Stimulated activated CD8-positive, alpha-beta memory T cell treated with anti-CD3 and anti-CD28 coated beads, Interleukin-12 subunit alpha, Interleukin-12 subunit beta, amount 100 ng/mL, for 4 hours (primary cell): ENCODE measurements at regions not wholly inside any gene's neighbourhood (a gene's known extent, or its start where the extent isn't known, plus 50 kb on each side); places are given as distances from the start of the nearest gene placed in this dataset.
"Not testable (repeated sequence)": the region's sequence is repeated elsewhere in the genome, so short reads cannot be mapped to it uniquely, and the experiment has no call there.

Source experiments
- DNase-seq: peaks from one replicate; pipeline ENCODE4 v3.0.0-alpha.2; 2020; ENCODE audit warnings: low read depth

- DNase-seq = no peak
Measured at GRCh38 chr21:28126521-28127174, 866.0 kb downstream of the LTN1 start.

DNA sequence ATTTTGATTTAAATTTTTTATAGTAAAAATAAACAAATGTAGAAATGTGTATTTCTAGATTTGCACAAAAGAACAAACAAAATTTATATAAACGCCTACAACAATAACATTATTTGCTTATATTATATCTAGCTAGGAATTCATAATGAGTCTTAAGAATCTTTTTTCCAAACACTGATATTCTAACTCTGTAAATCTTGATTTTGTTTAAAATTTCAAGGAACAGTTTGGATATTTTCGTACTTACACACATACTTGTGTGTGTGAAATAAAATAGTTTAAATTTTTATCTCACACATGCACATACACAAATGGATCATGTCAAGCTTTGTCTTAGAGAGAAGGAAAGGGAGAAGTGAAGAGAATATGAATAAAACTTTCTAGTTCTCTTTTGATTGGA lies 868.1 kb downstream of the LTN1 start:
- no peak for DNase-seq

GRCh38 chr21:28118570-28118969 lies 874.1 kb downstream of the LTN1 start:
- no peak for DNase-seq

DNA sequence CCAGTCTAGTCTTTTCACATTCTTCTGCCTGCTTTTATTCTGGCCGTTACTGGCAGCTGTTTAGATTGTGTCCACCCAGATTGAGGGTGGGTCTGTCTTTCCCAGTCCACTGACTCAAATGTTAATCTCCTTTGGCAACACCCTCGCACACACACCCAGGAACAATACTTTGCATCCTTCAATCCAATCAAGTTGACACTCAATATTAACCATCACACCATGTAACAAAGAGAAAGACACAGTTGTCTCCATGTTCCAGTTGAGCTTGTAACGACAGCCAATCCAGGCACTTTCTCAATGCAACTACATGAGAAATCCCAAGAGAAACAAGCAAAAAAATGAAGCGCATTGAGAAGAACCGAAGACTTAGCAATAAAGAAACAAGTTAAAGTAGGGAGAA lies 877.7 kb downstream of the LTN1 start:
- DNase-seq = not testable (repeated sequence)

- DNase-seq = no peak
Measured at GRCh38 chr21:28113718-28114117, 879.0 kb downstream of the LTN1 start.

DNA sequence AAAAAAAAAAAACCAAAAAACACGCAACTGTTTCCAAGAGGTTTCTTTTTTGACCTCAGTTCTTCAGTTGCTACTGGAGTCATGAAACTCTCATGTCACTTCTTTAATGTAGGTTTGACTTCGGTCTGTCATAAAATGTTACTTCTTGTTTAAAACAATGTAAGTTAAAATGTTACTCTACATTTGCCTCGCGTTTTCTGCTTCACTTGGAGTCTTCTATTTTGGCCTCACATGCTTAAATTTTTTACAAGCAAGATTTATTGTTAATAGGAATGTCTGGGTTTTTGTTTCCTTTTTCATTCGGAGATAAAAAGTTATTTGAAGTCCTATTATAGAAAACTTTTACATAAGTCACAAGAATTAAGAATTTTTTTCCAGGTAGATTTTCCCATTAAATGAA lies 880.2 kb downstream of the LTN1 start:
- no peak for DNase-seq

GRCh38 chr21:28111151-28111619 lies 881.5 kb downstream of the LTN1 start:
- DNase-seq = no peak

DNA sequence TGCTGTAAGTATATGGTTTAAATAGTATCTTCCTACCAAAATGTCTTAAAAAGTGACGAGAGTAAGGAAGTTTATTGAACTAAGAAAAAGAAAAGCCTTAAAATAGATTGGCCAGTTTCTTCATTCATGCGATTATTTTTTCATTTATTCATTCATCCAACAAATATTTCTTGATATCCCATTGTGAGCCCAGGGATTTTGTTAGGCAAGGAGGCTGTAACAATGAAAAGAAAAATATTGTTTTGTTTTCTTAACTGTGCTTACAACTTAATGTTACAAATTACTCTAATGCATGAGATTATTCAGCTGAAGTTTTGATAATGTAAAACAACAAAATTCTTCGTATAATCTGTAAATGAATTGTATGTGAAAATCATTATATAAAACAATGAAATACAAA lies 882.0 kb downstream of the LTN1 start:
- no peak for DNase-seq

GRCh38 chr21:28110074-28110473 lies 882.6 kb downstream of the LTN1 start:
- no peak for DNase-seq

DNA sequence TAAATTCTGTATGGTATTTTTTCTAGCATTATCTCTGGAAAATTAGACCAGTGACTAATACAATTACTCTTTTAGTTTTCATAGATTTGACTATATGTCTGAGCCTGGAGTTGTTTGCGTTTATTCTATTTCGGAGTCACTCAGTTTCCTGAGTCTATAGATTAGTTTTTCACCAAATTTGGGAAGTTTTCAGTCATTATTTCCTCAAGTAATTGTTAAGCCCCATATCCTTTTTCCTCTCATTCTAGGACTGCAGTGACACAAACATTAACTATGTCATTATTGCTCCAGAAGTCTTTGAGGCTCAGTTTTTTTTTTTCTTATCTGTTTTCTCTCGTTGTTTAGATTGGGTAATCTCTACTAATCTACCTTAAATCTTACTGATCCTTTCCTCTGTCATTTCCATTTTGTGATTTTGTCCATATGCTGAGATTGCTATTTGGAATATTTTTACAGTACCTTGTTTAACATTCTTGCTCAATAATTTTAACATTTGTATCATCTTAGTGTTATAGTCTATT lies 886.2 kb downstream of the LTN1 start:
- no peak for DNase-seq

DNA sequence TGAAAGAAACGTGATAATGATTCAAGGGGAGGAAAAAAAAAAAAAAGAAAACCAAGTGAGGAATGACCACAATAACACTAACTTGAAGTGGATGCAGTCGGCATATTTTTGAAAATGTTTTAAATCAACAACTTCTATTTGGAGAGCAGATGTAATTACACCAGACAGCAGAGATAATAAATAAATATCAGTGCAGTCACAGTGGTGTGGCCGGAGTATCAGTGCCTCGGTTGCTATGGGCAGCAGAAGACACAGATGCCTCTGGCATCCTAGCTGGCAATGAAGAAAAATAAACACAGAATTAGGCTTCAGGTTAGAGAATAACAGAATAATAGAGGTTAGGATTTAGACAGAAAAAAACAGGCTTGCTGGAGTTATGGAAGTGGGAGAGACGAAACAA lies 888.3 kb downstream of the LTN1 start:
- no peak for DNase-seq

DNA sequence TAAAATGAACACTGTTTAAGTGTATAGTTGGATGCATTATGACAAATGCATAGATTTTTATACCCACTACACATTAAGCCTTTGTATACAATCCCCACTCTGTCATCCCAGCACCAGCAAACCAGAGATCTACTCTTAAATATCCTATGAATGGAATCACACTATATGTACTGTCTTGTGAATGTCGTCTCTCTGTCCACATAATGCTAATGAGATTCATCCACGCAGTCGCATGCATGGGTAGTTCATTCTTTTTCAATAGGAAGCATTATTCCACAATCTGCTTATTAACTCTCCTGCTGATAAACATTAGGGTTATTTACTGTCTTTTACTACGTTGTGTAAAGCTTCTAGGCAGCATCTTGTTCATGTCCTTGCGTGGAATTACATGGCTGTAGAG lies 892.3 kb downstream of the LTN1 start:
- no peak for DNase-seq

DNA sequence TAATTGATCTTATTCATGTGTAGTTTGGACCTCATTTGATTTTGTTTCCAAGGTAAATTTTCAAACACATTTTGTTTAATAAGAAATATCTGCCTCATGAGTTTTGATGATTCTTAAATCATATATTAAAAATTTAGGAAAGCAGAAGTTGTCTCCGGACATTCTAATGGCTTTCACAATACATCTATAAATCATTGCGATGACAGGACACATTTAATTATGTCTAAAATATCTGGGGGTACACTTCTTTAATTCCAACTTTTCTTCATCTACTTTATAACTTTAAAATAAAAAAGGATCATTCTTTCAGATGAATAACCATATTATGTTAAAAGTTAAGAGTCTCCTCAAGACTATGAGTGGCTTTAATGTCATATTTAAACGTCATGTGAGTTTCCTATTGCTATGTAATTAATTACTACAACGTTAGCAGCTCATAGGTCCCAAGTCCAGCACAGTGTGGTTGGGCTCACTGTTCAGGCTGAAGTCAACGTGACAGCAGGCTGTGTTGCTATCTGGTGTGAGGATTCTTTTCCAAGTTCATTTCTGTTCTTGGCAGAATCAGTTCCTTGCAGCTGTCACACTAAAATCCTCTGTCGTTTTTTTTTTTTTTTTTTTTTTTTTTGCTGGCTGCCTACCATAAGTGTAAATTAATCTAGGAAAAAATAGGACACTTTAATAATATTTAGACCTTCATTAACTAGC lies 893.5 kb downstream of the LTN1 start:
- DNase-seq = no peak

DNA sequence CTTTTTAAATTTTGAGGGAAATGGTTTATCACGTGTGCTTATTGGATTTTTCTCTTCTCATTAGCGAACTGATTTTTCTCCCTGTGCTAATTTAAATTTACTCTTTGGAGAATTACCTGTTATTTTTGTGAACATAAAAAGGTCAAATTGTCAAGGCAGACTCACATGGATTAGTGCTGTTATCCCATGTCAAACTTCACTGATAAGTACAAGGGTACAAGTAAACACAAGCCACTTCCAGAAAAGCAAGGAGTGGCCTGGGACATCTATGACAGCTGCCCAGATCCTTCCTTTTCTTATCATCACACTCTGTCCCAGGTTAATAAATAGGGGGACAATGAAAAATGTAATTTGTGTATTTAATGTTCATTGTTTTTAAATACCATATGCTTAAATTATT lies 901.2 kb downstream of the LTN1 start:
- DNase-seq = no peak

GRCh38 chr21:28090546-28090945 lies 902.1 kb downstream of the LTN1 start:
- no peak for DNase-seq

GRCh38 chr21:28089599-28090441 lies 902.9 kb downstream of the LTN1 start:
- no peak for DNase-seq

DNA sequence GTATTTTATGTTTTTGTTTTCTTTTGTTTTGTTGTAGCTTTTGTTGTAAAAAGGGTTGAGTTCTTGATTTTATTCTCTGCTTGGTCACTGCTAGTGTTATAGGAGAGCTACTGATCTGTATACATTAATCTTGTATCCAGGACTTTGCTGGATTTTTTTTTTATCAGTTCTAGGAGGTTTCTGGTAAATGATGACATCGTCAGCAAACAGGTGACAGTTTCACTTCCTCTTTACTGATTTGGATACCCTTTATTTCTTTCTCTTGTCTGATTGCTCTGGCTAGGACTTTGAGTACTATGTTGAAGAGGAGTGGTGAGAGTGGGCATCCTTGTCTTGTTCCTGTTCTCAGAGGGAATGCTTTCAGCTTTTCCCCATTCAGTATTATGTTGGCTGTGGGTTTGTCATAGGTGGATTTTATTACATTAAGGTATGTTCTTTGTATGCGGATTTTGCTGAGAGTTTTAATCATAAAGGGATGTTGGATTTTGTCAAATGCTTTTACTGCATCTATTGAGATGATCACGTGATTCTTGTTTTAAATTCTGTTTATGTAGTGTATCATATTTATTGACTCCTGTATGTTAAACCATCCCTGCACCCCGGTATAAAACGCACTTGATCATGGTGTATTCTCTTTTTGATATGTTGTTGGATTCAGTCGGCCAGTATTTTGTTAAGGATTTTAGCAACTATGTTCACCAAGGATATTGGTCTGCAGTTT lies 905.7 kb downstream of the LTN1 start:
- no peak for DNase-seq

DNA sequence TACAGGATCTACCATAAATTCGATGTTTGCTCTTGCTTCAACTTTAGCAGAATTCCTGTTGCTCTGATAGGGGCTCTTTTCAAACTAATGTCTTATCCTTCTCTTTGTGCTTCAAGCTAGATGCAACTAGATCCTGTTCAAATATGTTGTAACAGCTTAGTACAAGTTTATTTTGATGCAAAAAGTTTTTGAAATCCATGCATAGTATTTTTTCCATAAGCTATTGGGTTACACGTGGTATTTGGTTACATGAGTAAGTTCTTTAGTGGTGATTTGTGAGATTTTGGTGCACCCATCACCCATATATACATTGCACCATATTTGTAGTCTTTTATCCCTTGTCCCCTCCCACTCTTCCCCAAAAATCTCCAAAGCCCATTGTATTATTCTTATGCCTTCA lies 907.7 kb downstream of the LTN1 start:
- DNase-seq = no peak

DNA sequence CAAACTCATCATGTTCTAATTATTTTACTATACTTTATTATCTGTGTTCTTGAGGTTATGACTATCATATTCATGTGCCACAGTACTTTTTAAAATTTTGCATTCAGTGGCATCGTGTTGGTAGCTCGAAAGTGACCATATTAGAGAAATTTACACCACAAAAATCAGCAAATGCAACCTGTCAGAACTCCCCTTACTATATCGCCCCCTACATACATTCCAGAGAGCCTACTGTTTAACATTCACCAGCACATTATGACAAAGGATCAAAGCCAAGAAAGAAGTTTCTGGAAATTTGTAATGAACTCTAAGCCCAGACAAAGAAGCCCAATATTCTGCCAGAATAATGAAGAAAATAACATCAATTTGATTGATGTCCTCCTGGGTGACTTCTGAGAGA lies 909.3 kb downstream of the LTN1 start:
- no peak for DNase-seq

DNA sequence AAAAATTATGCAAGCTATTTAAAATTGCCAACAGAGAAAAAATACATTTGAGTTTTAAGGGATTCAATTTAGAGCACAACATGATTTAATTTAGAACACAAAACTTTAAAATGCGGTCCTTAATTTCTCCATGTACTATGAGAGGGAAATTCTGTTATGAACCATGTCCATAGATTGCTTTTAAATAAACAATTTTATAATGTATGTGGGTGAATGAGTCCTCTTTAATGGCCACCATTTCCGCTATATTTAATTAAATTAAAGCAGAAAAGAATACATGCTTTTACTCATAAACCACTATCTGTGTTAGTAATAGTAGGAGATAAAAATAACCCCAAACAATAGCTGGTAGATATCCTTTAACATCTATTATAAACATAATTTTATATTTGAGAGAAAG lies 914.6 kb downstream of the LTN1 start:
- no peak for DNase-seq

DNA sequence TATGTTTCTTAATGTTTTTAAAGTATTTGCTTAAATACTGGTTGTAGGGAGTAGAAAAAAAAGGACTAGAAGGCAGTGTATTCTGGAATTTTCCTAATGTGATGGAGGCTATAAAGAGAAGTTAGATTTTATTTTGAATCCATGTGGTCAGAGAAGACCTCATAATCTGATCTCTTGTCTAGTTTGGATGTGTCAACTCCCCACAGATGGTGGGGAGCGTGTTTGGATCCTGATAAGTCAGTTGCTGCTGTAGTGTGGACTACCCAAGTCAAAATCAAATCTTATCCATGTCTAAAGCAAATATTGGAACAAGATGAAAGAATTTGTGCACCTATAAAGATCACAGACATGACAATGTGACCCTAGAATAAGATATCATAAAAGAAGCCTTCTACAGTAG lies 918.0 kb downstream of the LTN1 start:
- no peak for DNase-seq

- no peak for DNase-seq
Measured at GRCh38 chr21:28072601-28073000, 920.1 kb downstream of the LTN1 start.
